Panc1 (cell line): ENCODE measurements at regions not wholly inside any gene's neighbourhood (a gene's known extent, or its start where the extent isn't known, plus 50 kb on each side); places are given as distances from the start of the nearest gene placed in this dataset.

Experiments used
- ATAC-seq: fragments of 200-7000 bp; cut with Tn5 transposase; 2 replicates; pipeline ENCODE4 v1.9.1; 2020; ENCODE audit warnings: mild to moderate bottlenecking, moderate library complexity
- BruUV-seq: library from RNA; stranded (reverse); fragments of 400-500 nt; replicated peaks from 2 replicates; lab custom pipeline; 2021; lab: Mats Ljungman, UMichigan
- CTCF ChIA-PET: fragments of 300-600 bp; sonication (Branson Sonifier 250); formaldehyde crosslinking; loops from one replicate; lab custom pipeline; 2022; ENCODE audit warnings: antibody characterized with exemption; lab: Charles Lee
- POLR2A ChIA-PET: fragments of 300-600 bp; sonication (Branson Sonifier 250); formaldehyde crosslinking; loops from one replicate; lab custom pipeline; 2022; ENCODE audit warnings: antibody characterized with exemption; lab: Charles Lee
- DNase-seq: peaks from one replicate; pipeline ENCODE4 v3.0.0-alpha.2; 2010; ENCODE audit warnings: low read depth, low spot score
- H3K27ac ChIP-seq: 2 replicates; pipeline ENCODE4 v1.5.1; 2011; ENCODE audit warnings: mild to moderate bottlenecking, low read length, inconsistent platforms
- H3K27me3 ChIP-seq: fragments of 200-500 bp; sonication (Bioruptor generic); 2 replicates; pipeline ENCODE4 v1.6.0; 2014; ENCODE audit warnings: low read length, inconsistent platforms; ENCODE audit not compliant: control insufficient read depth, insufficient read depth
- H3K36me3 ChIP-seq: fragments of 200-500 bp; sonication (Bioruptor generic); 2 replicates; pipeline ENCODE4 v1.5.1; 2014; ENCODE audit warnings: inconsistent platforms, mild to moderate bottlenecking, low read length, moderate library complexity; ENCODE audit not compliant: control insufficient read depth, insufficient read depth
- H3K4me1 ChIP-seq: 2 replicates; pipeline ENCODE4 v1.5.1; 2011; ENCODE audit warnings: inconsistent platforms, mild to moderate bottlenecking, low read length, moderate library complexity; ENCODE audit not compliant: control insufficient read depth, insufficient read depth
- H3K4me3 ChIP-seq, 2 experiments: 2 replicates each; pipeline ENCODE4 v1.5.1; 2011 to 2012; ENCODE audit warnings: low read depth in 2 of 2, low read length in 2 of 2, mild to moderate bottlenecking in 2 of 2, inconsistent platforms in 1 of 2, moderate library complexity in 1 of 2
- H3K9me3 ChIP-seq: fragments of 200-500 bp; sonication (Bioruptor generic); 2 replicates; pipeline ENCODE4 v1.5.1; 2014; ENCODE audit warnings: low read depth, mild to moderate bottlenecking, inconsistent platforms, low read length, moderate library complexity; ENCODE audit not compliant: control insufficient read depth, insufficient read depth
- CTCF ChIP-seq: fragments of 450-650 bp; IDR thresholded peaks from 2 replicates; pipeline ENCODE4 v1.5.1; 2017; ENCODE audit warnings: mild to moderate bottlenecking
- POLR2AphosphoS5 ChIP-seq: IDR thresholded peaks from 2 replicates; pipeline ENCODE4 v1.6.1; 2012; ENCODE audit warnings: mild to moderate bottlenecking, low read depth, low read length, moderate library complexity
- REST ChIP-seq, 2 experiments: IDR thresholded peaks; 2 replicates each; pipeline ENCODE4 v1.6.1; 2011 to 2012; ENCODE audit warnings: low read depth in 2 of 2, control low read depth in 1 of 2, low read length in 1 of 2, mild to moderate bottlenecking in 1 of 2, moderate library complexity in 1 of 2; ENCODE audit not compliant: insufficient read depth in 1 of 2
- SIN3A ChIP-seq: IDR thresholded peaks from 2 replicates; pipeline ENCODE4 v1.6.1; 2012; ENCODE audit warnings: low read depth, mild to moderate bottlenecking, low read length, moderate library complexity, borderline replicate concordance; ENCODE audit not compliant: insufficient read depth
- TCF7L2 ChIP-seq: IDR thresholded peaks from 2 replicates; pipeline ENCODE4 v1.6.1; 2011; ENCODE audit warnings: mild to moderate bottlenecking, low read depth, low read length, inconsistent platforms
- in situ Hi-C: cut with HindIII; loops from 2 replicates; pipeline ENCODE4 v1.10.0; 2016; ENCODE audit warnings: low sequenced_read_pairs, low pct_unique_long_range_greater_than_20kb
- intact Hi-C: fragments of 100-400 bp; cut with micrococcal nuclease; formaldehyde crosslinking; loops from one replicate; pipeline ENCODE4 v1.10.0; 2022; ENCODE audit not compliant: unreplicated experiment

- BruUV-seq = no TSS peak
- POLR2A ChIA-PET = no interaction called here
- intact Hi-C loops = no loop called here
- Histone ChIP-seq H3K36me3 (no peaks in the 10 kb centered on the region), H3K27ac (no peak overlapping the region), H3K9me3 (no peaks in the 10 kb centered on the region), H3K4me1 (no peaks in the 10 kb centered on the region), H3K27me3 (no peaks in the 10 kb centered on the region), H3K4me3 (no peak overlapping the region)
- ATAC-seq (no peak), DNase-seq (no peak)
- CTCF ChIA-PET = no interaction called here
- in situ Hi-C loops = no loop called here
- no peak for TF ChIP-seq SIN3A
- no peak for TF ChIP-seq POLR2AphosphoS5
- TF ChIP-seq REST (IDR thresholded peaks at IDR 0.05; ENCODE audit: insufficient read depth in 1 of 2, low read depth in 2 of 2, low read length in 1 of 2) = no peak
- no peak for TF ChIP-seq TCF7L2
- TF ChIP-seq CTCF = no peak
These were observed 155.0 kb downstream of the MSL3 start for GRCh38 chrX:11913001-11913400.

GRCh38 chrX:11929476-11929875, 171.4 kb downstream of the MSL3 start:
- Histone ChIP-seq H3K27ac (no peak overlapping the region), H3K36me3 (no peaks in the 10 kb centered on the region), H3K9me3 (no peaks in the 10 kb centered on the region), H3K4me1 (no peaks in the 10 kb centered on the region), H3K27me3 (no peaks in the 10 kb centered on the region), H3K4me3 (no peak overlapping the region)
- intact Hi-C loops = no loop called here
- no peak for DNase-seq
- BruUV-seq = no TSS peak
- in situ Hi-C loops = no loop called here
- no peak for ATAC-seq
- ChIA-PET POLR2A (no interaction called here), CTCF (no interaction called here)
- TF ChIP-seq SIN3A (no peak), CTCF (no peak), TCF7L2 (no peak), POLR2AphosphoS5 (no peak), REST (IDR thresholded peaks at IDR 0.05; ENCODE audit: insufficient read depth in 1 of 2, low read depth in 2 of 2, low read length in 1 of 2) (no peak)
